ENCODE measurements at regions not wholly inside any gene's neighbourhood (a gene's known extent, or its start where the extent isn't known, plus 50 kb on each side); places are given as distances from the start of the nearest gene placed in this dataset.

- TF ChIP-seq CTCF (IDR thresholded peaks at IDR 0.05) (no peak), POLR2A (IDR thresholded peaks at IDR 0.05) (no peak)
These were observed 854.6 kb upstream of the NEGR1 start for GRCh38 chr1:73136975-73137374.

Measured in adrenal gland (tissue), 5 donors.